ENCODE measurements at regions not wholly inside any gene's neighbourhood (a gene's known extent, or its start where the extent isn't known, plus 50 kb on each side); places are given as distances from the start of the nearest gene placed in this dataset.

GRCh38 chr14:81743605-81744004 is 210.0 kb upstream of the SEL1L start:
- no peak for TF ChIP-seq TAF1 (IDR thresholded peaks at IDR 0.05; ENCODE audit: borderline replicate concordance, low read depth, low read length)
- TF ChIP-seq POLR2AphosphoS5 (IDR thresholded peaks at IDR 0.05; ENCODE audit: low read depth, low read length) = no peak
